ENCODE measurements at regions not wholly inside any gene's neighbourhood (a gene's known extent, or its start where the extent isn't known, plus 50 kb on each side); places are given as distances from the start of the nearest gene placed in this dataset.

DNA sequence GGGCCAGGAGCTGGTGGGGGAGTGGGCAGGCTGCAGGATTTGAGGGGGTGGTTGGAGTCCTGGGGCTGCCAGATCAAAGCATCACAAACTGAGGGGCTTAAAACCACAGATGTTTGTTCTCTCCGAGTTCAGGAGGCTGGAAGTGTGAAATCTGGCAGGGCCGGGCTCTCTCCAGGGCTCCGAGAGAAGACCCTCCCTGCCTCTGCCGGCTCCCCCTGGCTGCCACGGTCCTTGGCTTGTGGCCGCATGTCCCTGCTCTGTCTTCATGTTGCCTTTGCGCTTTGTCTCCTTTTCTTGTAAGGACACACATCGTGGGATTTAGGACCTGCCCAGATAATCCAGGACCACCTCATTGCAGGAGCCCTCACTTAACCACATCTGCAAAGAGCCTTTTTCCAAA is 139.8 kb upstream of the GSE1 start:
- no peak for DNase-seq (ENCODE audit: low spot score)

GRCh38 chr16:85473909-85474620 is 139.1 kb upstream of the GSE1 start:
- no peak for DNase-seq (ENCODE audit: low spot score)

GRCh38 chr16:85474621-85475217 is 138.4 kb upstream of the GSE1 start:
- DNase-seq (ENCODE audit: low spot score), result no peak

GRCh38 chr16:85475233-85475632 is 137.9 kb upstream of the GSE1 start:
- no peak for DNase-seq (ENCODE audit: low spot score)

DNA sequence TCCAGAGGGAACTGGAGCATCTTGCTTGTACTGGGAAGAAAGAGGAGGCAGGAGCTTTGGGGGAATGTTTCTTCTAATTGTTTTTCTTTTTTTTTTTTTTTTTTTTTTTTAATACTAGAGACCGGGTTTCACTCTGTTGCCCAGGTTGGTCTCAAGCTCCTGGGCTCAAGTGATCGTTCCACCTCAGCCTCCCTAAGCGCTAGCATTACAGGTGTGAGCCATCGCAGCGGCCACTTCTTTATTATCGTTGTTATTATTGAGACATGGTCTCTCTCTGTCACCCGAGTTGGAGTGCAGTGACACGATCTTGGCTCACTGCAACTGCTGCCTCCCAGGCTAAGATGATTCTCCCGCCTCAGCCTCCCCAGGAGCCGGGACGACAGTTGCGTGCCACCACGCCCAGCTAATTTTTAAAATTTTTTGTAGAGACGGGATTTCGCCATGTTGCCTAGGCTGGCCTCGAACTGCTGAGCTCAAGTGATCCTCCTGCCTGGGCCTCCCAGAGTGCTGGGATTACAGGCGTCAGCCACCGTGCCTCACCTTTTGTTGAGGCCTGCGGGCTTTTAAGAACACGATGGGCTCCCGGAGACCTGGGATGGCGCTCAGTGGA is 137.3 kb upstream of the GSE1 start:
- no peak for DNase-seq (ENCODE audit: low spot score)

DNA sequence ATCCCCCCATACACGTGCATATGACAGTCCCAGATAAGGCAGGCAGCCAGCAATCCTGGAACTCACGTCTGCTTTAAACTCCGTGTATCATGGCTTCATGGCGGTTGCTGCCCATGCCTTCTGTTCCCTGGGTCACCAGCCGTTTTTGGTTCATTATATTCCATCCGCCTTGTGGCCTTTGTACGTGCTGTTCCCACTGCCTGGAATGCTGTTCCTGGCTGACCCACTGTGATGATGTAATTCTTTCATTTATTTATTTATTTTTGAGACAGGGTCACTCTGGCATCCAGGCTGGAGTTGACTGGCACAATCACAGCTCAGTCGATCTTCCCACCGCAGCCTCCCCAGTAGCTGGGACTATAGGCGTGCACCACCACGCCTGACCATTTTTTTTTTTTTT is 136.7 kb upstream of the GSE1 start:
- no peak for DNase-seq (ENCODE audit: low spot score)

- DNase-seq (ENCODE audit: low spot score), result no peak
Measured at GRCh38 chr16:85477801-85478363, 135.2 kb upstream of the GSE1 start.

DNA sequence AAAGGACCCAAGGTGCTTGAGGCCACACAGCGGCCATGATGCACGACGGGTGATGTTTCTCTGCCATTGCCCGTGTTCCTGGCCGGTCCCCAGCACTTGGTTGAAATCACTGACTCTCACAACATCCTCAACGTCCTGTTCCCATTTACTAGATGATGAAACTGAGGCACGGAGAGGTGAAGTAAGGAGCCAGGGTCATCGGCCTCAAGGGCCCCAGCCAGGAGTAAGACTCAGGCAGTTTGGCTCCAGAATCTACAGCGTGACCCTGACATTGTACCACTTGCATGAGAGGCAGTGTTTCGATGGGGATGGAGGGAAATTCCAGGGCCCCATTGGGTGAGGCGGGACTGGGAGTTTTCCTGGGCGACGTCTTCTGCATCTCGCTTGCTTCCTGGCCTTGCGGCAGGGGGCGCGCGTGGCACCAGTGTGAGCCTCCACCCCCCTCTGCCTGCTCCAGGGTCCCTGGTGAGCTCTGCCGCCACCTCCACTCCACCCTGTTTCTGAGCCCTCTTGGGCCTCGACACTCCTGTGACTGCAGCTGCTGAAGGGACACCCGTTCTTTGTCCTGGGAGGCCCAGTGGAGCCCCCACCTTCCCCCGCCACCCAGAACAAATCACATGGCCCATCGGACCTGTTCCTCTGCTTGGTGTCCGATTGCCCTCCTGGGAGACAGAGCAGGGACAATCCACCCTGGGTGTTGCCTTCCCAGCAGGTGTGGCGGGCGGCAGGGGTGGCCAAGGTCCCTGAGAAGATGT is 133.0 kb upstream of the GSE1 start:
- DNase-seq (ENCODE audit: low spot score), result peak; percentile 55

- peak; percentile 66 for DNase-seq (ENCODE audit: low spot score)
Measured at GRCh38 chr16:85480727-85481101, 132.4 kb upstream of the GSE1 start.

- no peak for DNase-seq (ENCODE audit: low spot score)
Measured at GRCh38 chr16:85481206-85481605, 131.9 kb upstream of the GSE1 start.

DNA sequence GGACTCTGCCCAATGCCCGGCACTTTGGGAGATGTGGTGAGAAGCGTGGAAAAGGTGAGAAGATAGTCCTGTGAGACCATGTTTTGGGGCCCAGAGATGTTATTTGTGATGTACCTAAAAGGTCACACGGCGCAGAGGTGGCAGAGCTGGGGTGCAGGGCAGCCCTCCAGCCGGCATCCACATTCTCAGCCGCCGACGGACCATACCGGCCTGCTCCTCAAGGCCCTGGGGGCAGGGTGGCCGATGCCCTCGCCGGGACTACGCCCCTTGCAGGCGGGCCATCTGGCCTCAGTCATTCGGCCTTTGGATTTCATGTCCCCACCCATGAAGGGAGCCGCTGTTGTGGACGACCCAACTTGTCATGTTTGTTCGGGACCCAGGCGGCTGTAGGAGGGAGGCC is 131.4 kb upstream of the GSE1 start:
- no peak for DNase-seq (ENCODE audit: low spot score)

DNA sequence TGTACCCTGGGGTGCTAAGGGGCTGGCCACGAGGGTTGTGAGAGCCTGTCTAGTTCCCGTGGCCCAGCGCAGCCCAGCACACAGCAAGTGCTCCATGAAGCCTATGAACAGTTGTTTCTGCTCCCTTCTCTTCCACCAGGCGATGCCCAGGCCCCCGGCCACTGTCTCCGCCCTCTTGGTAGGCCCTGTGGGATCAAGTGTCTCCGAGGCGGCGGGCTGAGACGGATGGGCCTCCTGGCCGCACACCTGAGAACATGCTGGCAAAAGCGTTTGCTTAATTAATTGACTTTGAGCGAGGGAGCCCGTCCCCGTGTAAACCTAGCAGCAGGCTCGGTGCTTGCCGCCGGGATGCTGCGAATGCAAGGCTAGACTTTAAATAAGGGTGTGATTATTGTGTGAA is 129.7 kb upstream of the GSE1 start:
- DNase-seq (ENCODE audit: low spot score), result no peak

DNA sequence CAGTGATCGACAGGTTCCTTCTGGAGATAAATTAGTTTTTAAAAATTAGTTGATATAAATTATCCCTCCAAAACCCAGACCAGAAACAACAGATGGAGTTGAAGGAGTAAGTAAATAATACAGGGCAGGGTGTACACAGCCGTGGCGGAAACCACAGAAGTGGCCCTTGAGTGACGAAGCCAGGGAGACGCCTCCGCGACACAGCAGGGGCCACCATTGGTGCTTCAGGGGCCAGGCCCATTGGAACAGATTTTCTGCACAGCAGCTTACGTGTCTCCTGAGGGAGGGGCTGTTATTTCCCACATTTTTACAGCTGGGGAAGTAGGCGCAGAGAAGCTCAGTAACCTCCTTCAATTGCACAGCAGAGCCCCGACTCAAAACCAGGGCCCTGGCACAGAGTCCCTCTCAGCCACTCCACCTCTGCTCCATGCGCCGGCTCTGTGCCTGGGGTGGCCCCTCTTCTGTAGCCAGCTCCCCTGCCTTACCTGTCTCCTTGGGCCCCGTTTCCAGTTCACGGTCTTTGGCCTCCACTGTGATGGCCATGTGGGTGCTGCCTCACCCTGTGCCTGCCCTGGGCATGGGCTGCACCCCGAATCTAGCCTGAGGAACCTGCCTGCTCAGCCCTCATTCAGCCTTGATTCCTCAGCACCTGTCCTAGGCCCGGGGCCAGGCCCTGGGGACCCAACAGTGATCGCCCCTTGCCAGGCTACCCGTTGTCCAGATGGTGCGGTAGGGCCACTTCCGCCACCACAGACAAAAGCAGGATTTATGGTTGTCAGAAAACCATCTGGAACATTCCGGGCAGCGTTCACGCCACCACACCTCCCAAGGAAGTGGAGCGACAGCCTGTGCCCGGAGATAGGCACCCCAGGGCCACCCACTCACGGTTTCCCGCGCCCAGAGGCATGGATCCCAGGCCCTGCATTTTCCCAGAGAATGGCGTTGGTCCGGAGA is 128.5 kb upstream of the GSE1 start:
- no peak for DNase-seq (ENCODE audit: low spot score)

DNA sequence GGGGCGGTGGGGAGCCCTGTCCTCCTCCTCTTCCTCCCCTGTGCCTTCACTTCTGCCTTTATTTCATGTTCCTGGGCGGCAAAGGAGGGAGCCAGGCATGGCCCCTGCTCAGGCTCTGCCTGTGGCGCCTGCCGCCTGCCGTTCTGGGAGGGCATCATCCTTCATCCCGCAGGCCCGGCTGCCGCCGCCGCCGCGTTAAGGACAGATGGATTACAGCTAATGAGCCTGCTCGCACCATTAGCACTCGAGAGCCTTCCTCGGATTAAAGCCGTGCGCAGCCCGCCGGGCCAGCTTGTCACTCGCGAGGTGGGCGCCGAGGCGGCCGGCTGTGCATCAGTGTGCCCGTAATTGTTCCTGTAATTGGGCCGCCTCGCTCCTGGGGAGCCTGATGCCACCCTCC is 127.7 kb upstream of the GSE1 start:
- no peak for DNase-seq (ENCODE audit: low spot score)

DNA sequence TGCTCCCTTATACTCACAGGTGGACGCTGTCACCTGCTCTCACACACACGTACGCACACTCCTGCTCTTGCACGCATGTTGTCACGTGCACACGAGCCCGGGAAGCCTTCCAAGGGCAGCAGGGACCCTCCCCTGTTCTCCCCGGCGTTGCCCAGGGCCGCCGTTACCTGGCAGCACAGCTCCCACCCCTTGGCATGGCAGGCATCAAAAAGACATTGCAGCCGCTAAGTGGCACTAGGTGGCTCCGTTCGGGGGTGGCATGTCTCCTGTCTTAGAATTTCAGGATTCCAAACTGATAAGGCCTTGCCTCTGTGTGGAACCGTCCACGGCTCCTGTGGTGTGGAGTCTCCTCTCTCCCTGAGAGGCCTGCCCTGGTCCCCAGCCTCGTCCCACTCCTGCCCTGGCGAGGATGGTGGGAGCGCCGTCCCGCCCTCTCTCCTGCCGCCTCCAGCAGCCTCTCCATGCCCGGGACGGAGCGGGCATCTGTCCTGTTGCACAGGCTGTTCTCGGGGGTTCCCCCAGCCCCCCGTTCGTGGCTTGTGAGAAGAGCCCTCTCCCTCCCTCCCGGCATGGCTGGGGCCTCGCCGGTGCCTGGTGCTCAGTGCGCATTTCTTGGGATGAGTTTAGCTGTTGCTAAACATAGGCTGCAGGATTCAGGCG is 126.7 kb upstream of the GSE1 start:
- no peak for DNase-seq (ENCODE audit: low spot score)

DNA sequence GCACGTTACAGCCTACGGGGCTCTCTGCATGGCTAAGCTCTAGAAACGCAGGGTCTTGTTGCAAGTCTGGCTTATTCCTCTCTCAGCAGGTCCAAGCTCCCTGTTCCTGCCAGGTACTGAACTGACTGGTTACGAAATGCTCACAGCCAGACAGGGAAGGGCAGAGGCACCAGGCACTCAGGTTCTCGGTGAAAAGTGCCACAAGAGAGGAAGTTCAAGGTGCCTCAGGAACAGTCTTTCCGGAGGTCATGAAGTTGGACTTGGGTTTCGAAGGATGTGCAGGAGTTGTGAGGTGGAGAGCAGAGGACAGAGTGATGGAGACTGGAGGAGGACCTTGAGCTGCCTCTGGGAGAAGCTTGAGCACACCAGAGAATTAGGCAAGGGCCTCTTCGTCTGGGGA is 124.7 kb upstream of the GSE1 start:
- DNase-seq (ENCODE audit: low spot score), result no peak

- no peak for DNase-seq (ENCODE audit: low spot score)
Measured at GRCh38 chr16:85490407-85491057, 122.6 kb upstream of the GSE1 start.

DNA sequence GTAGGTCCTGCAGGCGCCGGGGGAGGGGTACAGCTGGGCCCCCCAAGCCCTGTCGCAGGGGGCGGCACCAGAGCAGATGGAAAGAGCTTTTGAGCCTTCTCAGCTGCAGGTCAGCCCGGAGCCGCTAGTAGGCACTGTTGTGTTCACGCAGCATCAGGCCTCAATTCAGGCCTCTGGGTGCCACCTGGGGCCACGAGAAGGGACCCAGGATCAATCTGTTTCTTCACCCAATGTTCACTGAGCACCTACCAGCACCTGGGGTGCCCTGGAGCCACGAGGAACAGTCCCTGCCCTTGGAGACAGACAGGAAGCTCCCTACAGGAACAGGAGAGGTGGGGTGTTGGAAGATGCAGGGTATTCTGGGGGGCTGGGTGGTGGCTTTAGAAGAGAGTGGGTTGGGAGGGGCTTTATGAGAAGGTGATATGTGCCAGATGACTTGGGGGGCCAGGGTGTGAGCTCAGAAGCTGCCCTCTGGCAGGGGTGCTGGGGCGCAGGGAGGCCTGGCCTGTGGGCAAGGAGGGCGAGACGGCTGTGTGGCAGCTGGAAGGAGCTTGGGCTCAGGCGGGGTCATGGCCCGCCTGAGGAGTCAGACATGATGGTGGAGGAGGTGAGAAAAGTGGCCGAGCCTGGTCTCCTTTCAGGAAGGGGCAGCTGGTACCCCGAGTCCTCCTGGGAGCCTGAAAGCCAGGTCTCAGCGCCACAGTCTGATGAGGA is 121.9 kb upstream of the GSE1 start:
- peak; percentile 77 for DNase-seq (ENCODE audit: low spot score)

DNA sequence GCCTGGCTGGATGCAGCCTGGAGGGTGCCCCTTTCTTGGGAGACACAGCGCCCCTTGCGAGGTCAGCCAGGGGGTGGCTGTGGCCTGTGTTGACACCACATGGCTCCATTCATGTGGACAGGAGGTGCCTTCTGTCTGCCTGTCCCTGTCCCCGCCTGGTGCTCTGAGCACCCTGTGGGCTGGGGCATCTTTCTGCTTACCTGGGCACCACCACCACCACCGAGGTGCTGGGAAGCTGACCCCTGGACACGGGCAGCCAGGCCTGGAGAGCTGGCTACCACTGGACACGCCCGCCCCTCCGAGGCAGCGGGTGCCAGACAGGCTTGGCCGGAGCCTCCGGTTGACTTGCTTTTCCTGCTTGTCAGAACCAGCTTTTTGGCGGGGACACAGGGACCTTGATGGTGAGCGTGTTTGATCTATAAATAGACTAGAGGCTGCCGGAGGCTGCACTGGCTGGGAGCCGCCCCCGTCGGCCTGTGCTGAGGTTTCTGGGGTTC is 121.3 kb upstream of the GSE1 start:
- DNase-seq (ENCODE audit: low spot score), result no peak
